Subcutaneous abdominal adipose tissue (tissue), 5 donors: ENCODE measurements at regions not wholly inside any gene's neighbourhood (a gene's known extent, or its start where the extent isn't known, plus 50 kb on each side); places are given as distances from the start of the nearest gene placed in this dataset.

Experiments used
- H3K27ac ChIP-seq: one replicate; pipeline ENCODE4 v1.7.0; 2013; ENCODE audit warnings: low read depth, mild to moderate bottlenecking, inconsistent platforms, low read length, moderate library complexity
- H3K27me3 ChIP-seq, 5 donors: one replicate each; pipeline ENCODE4 v1.7.0; 2013; ENCODE audit warnings: low read length in 5 of 5, inconsistent platforms in 1 of 5; ENCODE audit not compliant: control insufficient read depth in 5 of 5, insufficient read depth in 4 of 5
- H3K36me3 ChIP-seq, 5 donors: one replicate each; pipeline ENCODE4 v1.7.0; 2013; ENCODE audit warnings: low read length in 5 of 5; ENCODE audit not compliant: control insufficient read depth in 5 of 5, insufficient read depth in 5 of 5
- H3K4me1 ChIP-seq, 5 donors: one replicate each; pipeline ENCODE4 v1.7.0; 2013; ENCODE audit warnings: low read length in 5 of 5, mild to moderate bottlenecking in 3 of 5, moderate library complexity in 1 of 5; ENCODE audit not compliant: control insufficient read depth in 5 of 5, insufficient read depth in 5 of 5
- H3K4me3 ChIP-seq, 5 donors: one replicate each; pipeline ENCODE4 v1.7.0; 2013; ENCODE audit warnings: low read length in 5 of 5, low read depth in 1 of 5
- H3K9ac ChIP-seq, 5 donors: one replicate each; pipeline ENCODE4 v1.7.0; 2013; ENCODE audit warnings: low read length in 5 of 5, mild to moderate bottlenecking in 4 of 5, moderate library complexity in 3 of 5
- H3K9me3 ChIP-seq, 5 donors: one replicate each; pipeline ENCODE4 v1.7.0; 2013; ENCODE audit warnings: low read length in 5 of 5; ENCODE audit not compliant: control insufficient read depth in 5 of 5
- donor health status: healthy.
- donor health status: healthy.
- donor health status: healthy.
- donor health status: healthy.
- donor health status: healthy.

DNA sequence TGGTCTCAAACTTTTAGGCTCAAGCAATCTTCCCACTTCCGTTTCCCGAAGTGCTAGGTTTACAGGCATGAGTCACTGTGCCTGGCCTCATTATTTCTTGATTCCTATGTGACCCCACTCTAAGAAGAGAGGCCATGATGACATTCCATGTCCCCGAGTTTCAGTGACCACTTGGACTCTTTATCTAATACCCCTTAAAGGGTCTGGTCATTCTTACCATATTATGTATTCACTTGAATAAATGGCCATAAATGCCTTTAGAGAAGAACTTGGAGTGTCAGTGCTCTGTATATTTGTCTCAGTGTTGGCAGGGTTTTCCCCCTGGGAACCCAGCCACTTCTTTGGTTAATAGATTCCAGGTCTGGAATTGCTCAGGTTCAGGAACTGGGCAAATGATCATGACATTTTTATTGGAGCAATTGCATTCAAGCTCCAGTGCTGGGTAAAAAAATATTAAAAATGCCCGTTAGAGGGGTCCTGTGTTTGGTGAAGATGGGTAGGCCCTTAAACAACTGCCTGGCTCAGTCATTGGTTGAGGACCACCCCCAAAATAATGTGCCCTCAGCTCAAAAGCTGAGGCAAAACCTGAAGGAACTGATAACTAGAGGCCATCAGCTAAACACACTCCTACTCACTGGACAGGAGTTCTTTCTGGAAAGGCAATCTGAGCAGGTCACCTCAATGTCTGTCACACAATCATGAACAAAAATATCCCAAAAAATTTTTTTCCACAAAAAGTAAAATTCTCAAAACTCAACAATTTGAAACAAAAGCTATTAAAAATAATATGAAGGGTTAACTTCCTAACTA, 186.6 kb upstream of the ZNF608 start:
- no peak overlapping the region for H3K4me3 ChIP-seq
- no peak overlapping the region for H3K27ac ChIP-seq
- no peaks in the 10 kb centered on the region for H3K4me1 ChIP-seq
- no peaks in the 10 kb centered on the region for H3K9me3 ChIP-seq
- H3K36me3 ChIP-seq, result no peaks in the 10 kb centered on the region
- no peak overlapping the region for H3K9ac ChIP-seq
- H3K27me3 ChIP-seq, result no peaks in the 10 kb centered on the region

DNA sequence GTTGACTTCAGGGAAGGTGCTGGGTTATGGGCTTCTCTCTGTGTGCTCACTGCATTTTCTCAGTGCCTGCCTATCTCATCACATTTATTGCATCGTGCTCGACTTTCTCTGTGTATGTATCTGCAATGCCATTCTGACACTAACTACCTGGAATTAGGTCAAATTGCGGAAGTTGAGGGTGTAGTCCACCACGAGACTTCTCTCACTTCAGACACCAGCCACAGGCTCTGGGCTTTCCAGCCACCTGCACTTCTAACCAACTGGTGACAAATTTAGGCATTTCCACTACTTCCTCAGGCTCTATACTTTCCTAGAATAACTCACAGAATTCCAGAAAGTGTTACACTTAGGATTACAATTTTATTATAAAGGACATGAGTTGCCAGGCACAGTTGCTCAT, 188.6 kb upstream of the ZNF608 start:
- Histone ChIP-seq H3K9me3 (peaks cover 0 to 2% (median 0%) of the 10 kb centered on the region in 5 donors), H3K27ac (no peak overlapping the region), H3K4me3 (no peak overlapping the region), H3K36me3 (no peaks in the 10 kb centered on the region), H3K27me3 (no peaks in the 10 kb centered on the region), H3K9ac (no peak overlapping the region), H3K4me1 (no peaks in the 10 kb centered on the region)

DNA sequence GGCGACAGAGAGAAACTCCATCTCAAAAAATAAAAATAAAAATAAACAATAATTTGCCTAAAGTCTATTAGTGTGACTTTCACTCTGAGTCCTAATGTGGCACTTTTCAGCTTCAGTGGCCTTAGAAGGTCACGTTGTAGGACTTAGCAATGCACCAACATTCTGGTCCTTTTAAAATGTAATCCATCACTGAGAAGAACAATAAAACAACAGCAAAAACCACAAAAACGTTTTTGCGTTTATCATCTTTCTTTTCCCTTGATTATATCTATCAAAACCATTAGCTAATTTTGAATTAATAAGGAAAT, 190.1 kb upstream of the ZNF608 start:
- Histone ChIP-seq H3K4me3 (no peak overlapping the region), H3K36me3 (no peaks in the 10 kb centered on the region), H3K27ac (no peak overlapping the region), H3K9me3 (peaks cover 0 to 7% (median 3%) of the 10 kb centered on the region in 5 donors), H3K9ac (no peak overlapping the region), H3K27me3 (no peaks in the 10 kb centered on the region), H3K4me1 (no peaks in the 10 kb centered on the region)

DNA sequence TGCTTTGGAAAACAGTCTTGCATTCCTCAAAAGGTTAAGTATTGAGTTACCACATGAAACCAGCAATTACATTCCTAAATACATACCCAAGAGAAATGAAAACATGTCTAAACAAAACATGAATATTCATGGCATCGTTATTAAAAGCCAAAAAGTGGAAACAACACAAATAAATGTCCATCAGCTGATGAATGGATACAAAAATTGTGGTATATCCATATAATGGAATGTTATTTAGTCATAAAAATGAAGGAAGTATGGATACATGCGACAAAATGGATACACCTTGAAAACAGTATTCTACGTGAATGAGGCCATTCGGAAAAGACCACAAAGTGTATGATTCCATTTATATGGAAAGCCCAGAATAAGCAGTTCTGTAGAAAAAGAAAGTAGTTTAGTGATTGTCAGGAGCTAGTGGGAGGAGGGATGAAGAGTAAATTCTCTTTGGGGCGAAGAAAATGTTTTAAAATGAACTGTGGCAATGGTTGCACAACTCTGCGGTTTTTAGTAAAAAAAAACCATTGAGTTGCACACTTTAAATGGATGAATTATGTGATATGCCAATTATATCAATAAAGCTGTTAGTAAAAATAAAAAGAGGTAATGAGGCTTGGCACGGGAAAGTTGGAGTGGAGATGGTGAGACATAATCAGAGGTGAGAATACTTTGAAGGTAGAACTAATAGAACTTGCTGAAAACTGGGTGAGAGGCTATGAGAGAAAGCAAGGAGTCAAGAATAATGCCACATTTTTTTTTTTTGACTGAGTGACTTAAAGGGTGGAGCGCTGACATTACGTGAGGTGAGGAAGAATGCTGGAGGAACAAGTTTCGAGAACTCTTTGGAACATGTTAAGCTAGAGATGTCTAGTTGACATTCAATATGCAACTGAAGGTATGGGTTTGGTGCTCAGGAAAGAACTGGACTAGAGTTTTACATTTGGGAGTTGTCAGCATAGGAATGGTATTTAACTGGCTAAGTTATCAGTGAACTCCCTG, 194.9 kb upstream of the ZNF608 start:
- no peak overlapping the region for H3K9ac ChIP-seq
- no peaks in the 10 kb centered on the region for H3K36me3 ChIP-seq
- peaks cover 0 to 7% (median 3%) of the 10 kb centered on the region in 5 donors for H3K9me3 ChIP-seq
- no peak overlapping the region for H3K27ac ChIP-seq
- no peaks in the 10 kb centered on the region for H3K4me1 ChIP-seq
- no peak overlapping the region for H3K4me3 ChIP-seq
- H3K27me3 ChIP-seq, result no peaks in the 10 kb centered on the region

DNA sequence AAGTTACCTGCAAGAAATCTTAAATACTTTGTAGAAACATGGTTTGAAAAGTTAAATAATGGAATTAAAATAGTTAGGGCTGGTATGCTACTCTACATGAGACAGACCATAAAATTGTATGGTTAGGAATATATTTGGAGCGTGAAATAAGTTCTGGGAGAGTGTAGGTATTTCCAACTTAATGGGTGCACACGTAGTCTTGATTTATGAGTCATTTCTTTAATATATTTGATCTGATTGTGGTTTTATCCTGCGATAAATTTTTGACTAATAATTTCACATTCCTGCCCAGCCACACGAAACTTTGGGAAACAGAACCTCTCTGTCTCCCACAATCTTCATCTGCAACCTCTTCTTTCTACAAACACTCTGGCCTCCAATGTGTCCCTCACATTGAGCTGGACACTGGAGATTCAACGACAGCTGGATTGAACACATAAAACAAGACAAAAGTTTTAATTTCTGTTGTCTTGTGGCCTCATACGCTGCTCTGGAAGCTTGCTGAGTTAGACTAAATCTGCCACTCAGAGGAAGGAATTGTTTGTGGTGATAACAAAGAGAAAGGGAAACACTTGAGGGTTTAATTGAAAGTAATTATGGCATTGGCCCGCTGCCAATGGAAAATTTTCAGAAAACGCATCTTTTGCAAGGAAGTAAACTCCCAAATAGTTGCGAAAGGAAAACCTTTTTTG, 201.8 kb upstream of the ZNF608 start:
- Histone ChIP-seq H3K27ac (no peak overlapping the region), H3K27me3 (no peaks in the 10 kb centered on the region), H3K36me3 (no peaks in the 10 kb centered on the region), H3K9ac (no peak overlapping the region), H3K4me1 (peaks cover 0 to 26% (median 19%) of the 10 kb centered on the region in 5 donors), H3K9me3 (peaks cover 0 to 2% (median 0%) of the 10 kb centered on the region in 5 donors), H3K4me3 (no peak overlapping the region)

DNA sequence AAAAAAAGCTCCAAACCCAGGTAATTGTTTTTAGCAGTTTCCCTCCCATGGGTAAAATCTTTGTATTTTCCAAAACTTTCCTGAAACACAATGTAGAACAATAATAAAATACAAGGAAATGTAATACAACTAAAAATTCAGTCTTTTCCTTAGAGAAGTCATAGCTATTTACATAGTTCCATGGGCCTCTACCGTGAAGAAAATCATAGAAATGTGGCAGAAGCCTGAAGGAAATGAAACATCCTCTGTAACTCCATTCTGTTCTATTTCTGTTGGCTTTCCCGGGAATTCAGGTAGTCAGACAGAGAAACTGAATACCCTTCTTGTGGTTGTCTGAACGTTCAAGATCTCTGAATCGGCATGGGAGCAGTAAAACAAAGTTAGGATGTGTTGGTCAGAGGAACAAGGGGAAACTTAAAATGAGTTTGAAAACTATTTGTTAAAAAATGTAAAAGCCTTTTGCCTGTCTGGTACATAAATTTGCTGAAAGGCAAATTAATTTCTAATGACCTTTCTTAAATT, 202.4 kb upstream of the ZNF608 start:
- no peaks in the 10 kb centered on the region for H3K27me3 ChIP-seq
- H3K4me1 ChIP-seq, result peaks cover 0 to 26% (median 19%) of the 10 kb centered on the region in 5 donors
- H3K9ac ChIP-seq, result no peak overlapping the region
- no peak overlapping the region for H3K4me3 ChIP-seq
- no peaks in the 10 kb centered on the region for H3K36me3 ChIP-seq
- H3K9me3 ChIP-seq, result peaks cover 0 to 2% (median 0%) of the 10 kb centered on the region in 5 donors
- H3K27ac ChIP-seq, result peak overlapping the region; percentile 74

DNA sequence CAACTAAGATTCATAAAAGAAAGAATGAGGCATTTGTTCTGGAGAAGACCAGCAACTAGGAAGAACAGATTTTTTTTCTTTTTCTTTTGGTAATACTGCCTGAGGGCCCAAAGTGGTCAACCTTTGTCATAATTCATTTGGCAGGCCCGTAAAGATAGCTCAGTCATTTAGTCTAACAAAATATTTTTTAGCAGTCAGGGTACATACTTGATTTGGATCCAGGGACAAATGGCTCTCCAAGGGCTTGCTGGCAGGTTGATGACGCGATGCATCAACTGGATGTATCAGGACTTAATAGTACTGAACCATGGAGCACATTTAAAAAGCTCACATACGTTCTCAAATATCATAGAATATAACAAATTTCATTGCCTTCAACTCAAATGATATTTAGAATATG, 203.4 kb upstream of the ZNF608 start:
- Histone ChIP-seq H3K9me3 (peaks cover 0 to 2% (median 0%) of the 10 kb centered on the region in 5 donors), H3K27ac (peak overlapping the region; percentile 74), H3K4me1 (peaks cover 0 to 26% (median 19%) of the 10 kb centered on the region in 5 donors), H3K4me3 (peak overlapping the region in 1 of 5 donors; percentile 33), H3K36me3 (no peaks in the 10 kb centered on the region), H3K9ac (peak overlapping the region in 1 of 5 donors; percentile 16), H3K27me3 (no peaks in the 10 kb centered on the region)

DNA sequence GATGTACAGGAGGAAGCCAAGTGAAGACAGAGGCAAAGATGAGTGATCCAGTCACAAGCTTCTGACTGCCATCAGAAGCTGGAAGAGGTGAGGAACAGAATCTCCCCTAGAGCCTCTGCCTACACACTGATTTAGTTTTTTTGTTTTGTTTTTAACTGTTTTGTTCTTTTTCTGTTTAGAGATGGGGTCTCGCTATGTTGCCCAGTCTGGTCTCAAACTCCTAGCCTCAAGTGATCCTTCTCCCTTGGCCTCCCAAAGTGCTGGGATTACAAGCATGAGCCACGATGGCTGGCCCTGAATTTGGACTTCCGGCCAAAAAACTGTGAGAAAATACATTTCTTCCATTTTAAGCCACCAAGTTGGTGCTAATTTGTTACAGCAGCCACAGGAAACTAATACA, 204.7 kb upstream of the ZNF608 start:
- Histone ChIP-seq H3K9ac (no peak overlapping the region), H3K36me3 (no peaks in the 10 kb centered on the region), H3K27ac (peak overlapping the region; percentile 55), H3K4me1 (peaks cover 0 to 26% (median 19%) of the 10 kb centered on the region in 5 donors), H3K4me3 (no peak overlapping the region), H3K27me3 (no peaks in the 10 kb centered on the region), H3K9me3 (peaks cover 0 to 2% (median 0%) of the 10 kb centered on the region in 5 donors)

DNA sequence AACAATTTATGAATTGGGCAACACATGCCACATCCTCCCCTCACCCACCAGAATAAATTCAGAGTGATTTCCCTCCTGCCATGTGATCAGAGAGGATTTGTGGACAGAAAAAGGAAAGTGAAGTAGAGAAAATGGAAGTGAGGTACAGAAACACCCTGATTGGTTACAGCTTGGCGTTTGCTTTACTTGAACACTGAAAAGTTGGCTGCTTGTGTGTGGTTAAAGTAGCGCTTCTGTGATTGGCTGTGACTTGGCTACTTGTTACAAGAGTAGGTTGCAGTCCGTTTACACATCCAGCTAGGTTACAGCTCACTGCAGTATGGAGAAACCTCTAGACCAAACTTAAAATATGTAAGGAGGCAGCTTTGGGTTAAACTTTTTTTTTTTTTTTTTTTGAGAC, 205.2 kb upstream of the ZNF608 start:
- H3K27me3 ChIP-seq, result no peaks in the 10 kb centered on the region
- no peak overlapping the region for H3K27ac ChIP-seq
- no peaks in the 10 kb centered on the region for H3K36me3 ChIP-seq
- H3K4me1 ChIP-seq, result peaks cover 0 to 30% (median 20%) of the 10 kb centered on the region in 5 donors
- peaks cover 0 to 2% (median 0%) of the 10 kb centered on the region in 5 donors for H3K9me3 ChIP-seq
- no peak overlapping the region for H3K9ac ChIP-seq
- no peak overlapping the region for H3K4me3 ChIP-seq
